ENCODE measurements at regions not wholly inside any gene's neighbourhood (a gene's known extent, or its start where the extent isn't known, plus 50 kb on each side); places are given as distances from the start of the nearest gene placed in this dataset.

- TF ChIP-seq CTCF (IDR thresholded peaks at IDR 0.05; ENCODE audit: poor library complexity, severe bottlenecking), result no peak
- TF ChIP-seq EZH2 (IDR thresholded peaks at IDR 0.05; ENCODE audit: borderline replicate concordance, insufficient read depth, low read length, poor library complexity, severe bottlenecking), result no peak
- no peak for TF ChIP-seq REST (IDR thresholded peaks at IDR 0.05; ENCODE audit: borderline replicate concordance)
- no peak for TF ChIP-seq EP300 (conservative IDR thresholded peaks at IDR 0.05; ENCODE audit: poor library complexity, severe bottlenecking)
- no peak for TF ChIP-seq MXI1 (conservative IDR thresholded peaks at IDR 0.05; ENCODE audit: poor library complexity, severe bottlenecking)
Measured at GRCh38 chr2:34307636-34308035, 708.5 kb upstream of the FAM98A start.
